ENCODE measurements at regions not wholly inside any gene's neighbourhood (a gene's known extent, or its start where the extent isn't known, plus 50 kb on each side); places are given as distances from the start of the nearest gene placed in this dataset.
"Not testable (repeated sequence)": the region's sequence is repeated elsewhere in the genome, so short reads cannot be mapped to it uniquely, and the experiment has no call there.

DNA sequence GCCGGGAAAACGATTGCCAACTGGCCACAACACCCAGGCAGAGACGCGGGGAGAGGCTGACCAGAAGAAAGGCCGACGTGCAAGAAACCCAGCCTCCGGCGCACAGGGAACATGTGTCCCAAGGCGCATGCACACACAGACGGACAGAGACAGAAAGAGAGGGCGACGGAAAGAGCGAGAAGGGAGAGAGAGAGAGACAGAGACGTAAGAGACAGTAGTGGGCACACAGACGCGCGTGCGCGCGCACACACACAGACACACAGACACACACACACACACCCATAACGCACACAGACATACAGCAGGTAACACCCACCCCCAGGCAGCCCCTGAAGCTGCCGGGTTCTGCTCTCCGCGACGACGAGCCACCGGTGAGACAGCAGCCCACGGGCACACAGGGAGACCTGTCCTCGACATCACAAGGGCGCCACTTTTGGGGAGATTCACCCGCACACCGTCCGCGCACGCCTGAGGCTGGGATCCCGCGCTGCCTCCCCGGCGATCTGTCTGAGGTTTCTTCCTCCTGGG, 1581.8 kb downstream of the FOXD4L5 start:
- not testable (repeated sequence) for H3K9me2 ChIP-seq (ENCODE audit: low read depth, low read length)

More for the DNA sequence above, 1581.8 kb downstream of the FOXD4L5 start:
- H3K27ac ChIP-seq (ENCODE audit: low read depth, low read length, poor library complexity, severe bottlenecking); H3K36me3 ChIP-seq (ENCODE audit: insufficient read depth, low read length); H3K27me3 ChIP-seq (ENCODE audit: insufficient read depth, low read length); H3K9ac ChIP-seq (ENCODE audit: low read length); H3K4me3 ChIP-seq (ENCODE audit: low read depth, low read length, poor library complexity, severe bottlenecking); H4K20me1 ChIP-seq (ENCODE audit: insufficient read depth, low read length); H3F3A ChIP-seq (ENCODE audit: insufficient read depth, low read length); H3K9me3 ChIP-seq (ENCODE audit: low read length); H3K4me1 ChIP-seq (ENCODE audit: insufficient read depth, low read length, severe bottlenecking); H3K79me2 ChIP-seq (ENCODE audit: insufficient read depth, low read length); H2AFZ ChIP-seq (ENCODE audit: low read length); H3K4me2 ChIP-seq (ENCODE audit: low read length): not testable (repeated sequence)
